GM21786 (cell line): ENCODE measurements at regions not wholly inside any gene's neighbourhood (a gene's known extent, or its start where the extent isn't known, plus 50 kb on each side); places are given as distances from the start of the nearest gene placed in this dataset.
"Not testable (repeated sequence)": the region's sequence is repeated elsewhere in the genome, so short reads cannot be mapped to it uniquely, and the experiment has no call there.

ENCODE experiments used
- ATAC-seq: cut with Tn5 transposase; IDR thresholded peaks from one replicate; pipeline ENCODE4 v1.9.1; 2021; ENCODE audit not compliant: unreplicated experiment

DNA sequence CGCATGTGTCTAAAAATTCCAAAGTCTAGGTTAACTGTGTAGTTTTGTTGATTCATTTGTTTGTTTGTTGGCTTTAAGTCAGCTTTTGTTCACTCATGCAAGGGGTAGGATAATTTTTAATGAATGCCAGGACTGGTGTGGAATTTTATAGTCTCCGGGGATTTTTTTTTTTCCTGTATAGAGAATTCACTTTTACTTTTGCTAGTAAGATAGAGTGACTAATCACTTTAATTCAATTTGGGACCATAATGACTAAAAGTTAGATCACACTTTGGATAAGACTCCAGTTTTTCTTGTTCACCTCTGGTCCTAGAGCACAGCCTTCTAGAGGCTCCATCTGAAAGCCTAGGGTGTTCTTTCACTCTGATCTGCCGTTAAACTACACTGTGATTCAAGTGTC is 1690.0 kb downstream of the PCDH9 start:
- no peak for ATAC-seq

DNA sequence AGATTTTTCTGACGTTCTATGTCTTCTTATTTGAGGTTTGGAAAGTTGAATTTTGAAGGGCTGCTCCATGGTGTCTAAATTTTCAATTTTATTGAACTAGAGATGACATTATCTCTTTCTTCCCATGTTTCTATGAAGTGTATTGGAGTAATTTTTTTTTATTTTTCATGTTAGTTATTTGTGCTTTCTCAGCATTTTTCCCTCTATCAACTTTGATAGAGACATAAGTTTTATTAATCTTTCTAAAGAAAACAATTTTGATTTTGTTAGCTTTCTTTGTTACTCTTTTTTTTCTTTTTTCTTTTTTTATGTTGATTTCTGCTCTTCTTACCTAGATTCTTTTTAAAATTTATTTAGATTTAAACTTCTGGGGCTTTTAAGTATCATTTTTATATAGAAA is 1694.8 kb downstream of the PCDH9 start:
- ATAC-seq, result no peak

DNA sequence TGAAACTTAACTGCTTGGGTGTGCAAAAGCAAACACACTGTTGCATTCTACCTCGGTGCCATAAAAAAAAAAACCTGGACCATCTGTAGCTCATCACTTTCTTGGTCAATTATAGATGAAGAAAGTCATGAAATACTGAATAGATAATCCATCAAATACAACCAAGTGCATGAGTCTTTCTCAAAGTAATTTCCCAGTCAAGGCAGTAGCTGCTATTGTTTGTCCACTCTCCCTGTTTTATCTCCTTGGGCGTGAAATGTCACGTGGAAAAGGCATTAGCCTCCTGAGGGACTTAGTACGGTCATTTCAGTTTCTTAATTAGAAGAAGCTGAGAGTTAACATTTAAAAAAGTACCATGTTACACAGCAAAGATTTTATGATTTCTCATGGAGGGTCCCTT is 1697.9 kb downstream of the PCDH9 start:
- no peak for ATAC-seq

DNA sequence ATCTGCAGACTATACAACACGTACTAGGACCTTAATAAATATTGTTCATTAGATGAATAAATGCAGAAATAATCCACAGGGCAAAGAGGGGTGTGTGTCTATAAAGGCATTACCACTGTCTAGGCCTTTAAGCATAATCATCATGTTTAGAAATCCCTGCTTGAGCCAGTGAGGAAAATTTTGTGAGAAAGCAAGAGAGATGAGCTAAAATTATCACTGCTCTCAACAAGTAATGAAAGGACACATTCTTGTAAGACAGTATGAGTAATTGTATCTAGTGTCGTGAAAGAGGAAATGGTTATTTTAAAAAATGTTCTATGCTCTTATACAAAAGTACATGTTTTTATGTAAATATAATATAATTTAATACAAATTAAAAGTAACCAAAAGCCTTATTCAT is 1699.4 kb downstream of the PCDH9 start:
- ATAC-seq, result no peak

DNA sequence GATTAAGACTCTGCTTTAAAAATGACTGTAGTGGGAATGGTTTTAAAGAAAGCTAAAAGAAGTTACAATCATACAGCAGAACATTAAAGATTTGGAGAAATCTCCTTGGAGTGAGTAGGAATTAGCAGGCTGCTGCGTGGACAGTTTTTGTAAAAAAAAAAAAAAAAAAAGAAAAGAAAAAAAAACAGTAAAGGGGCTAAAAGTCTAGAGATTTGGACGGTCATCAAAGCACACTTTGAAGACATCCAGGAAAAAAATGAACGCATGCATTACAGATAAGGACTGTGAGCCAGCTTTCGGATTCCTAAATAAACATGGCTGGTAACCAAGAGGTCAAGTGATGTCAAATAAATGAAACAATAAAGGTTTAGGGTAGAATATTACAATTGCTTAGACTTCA is 1700.6 kb downstream of the PCDH9 start:
- no peak for ATAC-seq

DNA sequence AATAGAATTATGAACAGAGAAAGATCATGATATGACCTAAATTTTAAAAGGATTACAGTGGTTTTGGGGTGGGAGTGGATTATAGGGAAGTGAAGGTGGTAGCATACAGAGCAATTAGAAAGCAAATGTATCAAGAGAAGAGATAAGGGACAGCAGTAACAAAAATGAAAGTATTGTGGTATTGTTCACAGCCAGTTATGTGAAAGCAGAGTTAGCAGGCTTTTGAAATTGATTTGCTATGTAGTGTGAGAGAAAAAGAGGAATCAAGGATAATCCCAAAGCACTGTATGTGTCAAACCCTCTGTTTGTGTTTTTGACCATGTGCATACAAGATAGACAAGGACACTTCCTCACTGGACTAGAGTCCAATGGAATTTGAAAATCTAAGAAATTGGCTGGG is 1721.4 kb downstream of the PCDH9 start:
- no peak for ATAC-seq

DNA sequence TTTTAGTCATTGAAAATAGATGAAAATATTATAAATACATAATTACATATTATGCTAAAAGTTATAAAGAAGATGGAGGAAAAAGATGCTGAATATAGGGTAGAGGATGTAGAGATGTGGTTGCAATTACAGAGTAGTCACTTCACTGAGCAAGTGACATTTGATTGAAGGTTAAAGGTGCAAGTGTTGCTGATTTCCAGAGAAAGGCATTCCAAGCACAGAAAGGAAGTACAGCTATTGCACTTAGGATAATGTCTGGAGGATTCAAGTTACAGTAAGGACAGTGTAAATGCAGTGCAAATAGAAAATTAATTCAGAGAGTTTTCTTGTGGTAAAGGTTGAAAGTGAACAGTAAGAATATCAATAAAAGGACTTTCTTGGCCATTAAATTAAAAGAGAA is 1721.8 kb downstream of the PCDH9 start:
- ATAC-seq, result no peak

DNA sequence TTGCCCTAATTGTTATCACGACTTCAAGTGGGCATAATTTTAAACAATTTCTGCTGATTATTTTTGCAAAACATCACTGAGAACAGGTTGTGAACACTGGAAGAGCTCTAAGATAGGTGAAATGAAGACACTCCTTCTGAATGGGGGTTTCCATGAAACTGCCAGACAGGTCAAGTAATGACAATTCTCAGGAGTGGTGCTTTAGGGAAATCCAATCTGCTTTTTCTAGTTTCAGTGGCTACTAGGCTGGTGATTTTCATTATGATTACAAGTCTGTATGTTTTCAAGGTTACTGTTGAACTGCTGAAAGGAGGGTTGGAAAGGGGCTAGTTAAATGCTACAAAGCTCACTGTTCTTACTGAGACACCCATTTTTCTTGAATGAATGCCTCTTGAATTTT is 1724.2 kb downstream of the PCDH9 start:
- no peak for ATAC-seq

DNA sequence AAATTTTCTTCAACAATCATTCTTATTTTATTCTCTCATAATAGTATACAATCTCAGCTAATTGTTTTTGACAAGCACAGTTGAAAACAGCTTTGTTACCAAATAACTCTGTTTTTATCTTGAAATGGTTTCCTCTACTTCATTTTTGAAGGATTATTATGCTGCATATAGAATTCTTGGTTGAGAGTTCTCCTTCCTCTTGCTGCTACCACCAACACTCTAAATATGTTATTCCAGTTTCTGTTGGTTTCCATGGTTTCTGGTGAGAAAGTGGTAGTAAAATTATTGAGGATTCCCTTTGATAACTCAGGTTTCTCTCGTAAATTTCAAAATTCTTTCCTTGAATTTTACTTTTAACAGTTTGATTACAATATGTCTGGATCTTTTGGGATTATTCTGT is 1725.9 kb downstream of the PCDH9 start:
- no peak for ATAC-seq

DNA sequence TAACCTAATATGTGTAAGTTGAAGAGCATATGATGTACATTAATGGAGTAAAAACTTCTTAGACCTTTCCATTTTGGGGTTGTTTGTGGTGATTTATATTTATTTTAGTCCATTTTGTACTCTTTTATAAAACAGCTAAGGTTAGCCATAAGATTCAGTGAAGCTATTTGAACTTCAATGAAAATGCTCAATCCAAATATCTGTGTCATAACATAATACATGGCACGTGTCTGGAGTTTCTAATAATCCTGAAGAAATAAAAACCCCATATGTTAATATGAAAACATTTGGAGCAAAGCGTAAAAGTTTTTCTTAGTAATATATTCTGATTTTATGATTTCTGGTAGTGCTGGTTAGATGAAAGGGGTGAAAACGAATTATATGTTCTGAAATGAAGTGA is 1729.7 kb downstream of the PCDH9 start:
- no peak for ATAC-seq

DNA sequence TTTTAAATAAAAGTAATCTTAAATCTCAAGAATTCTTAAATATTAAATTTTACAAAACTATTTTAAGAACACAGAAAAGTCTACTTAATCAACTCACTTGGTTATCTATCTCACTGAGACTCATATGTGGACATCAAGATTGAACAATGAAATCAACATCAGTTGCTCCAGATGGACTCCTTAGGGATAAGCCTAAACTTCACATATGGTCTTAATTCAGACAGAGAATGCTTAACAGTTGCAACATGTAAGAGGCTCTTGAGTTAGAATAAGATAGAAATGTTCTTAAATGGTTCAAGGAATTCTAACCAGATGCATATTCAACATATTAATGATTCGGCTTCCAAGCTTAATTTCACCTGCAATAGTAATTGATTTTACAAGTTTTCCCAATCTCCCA is 1730.9 kb downstream of the PCDH9 start:
- ATAC-seq, result no peak

DNA sequence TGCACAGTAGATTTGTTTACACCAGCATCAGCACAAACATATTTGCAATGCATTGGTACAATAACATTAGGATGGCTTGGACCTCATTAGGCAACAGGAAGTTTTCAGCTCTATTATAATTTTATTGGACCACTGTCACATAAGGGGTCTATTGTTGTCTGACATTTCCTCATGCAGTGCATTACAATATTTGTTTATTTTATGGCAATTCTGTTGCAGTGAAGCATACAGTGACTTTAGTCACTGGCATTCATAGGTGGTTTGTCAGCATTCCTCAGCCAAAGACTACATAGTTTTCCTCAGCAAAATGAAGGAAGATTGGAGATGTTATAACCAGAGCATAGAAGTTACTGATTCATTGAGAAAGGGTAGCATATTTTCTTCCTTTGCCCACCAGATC is 1732.9 kb downstream of the PCDH9 start:
- no peak for ATAC-seq

DNA sequence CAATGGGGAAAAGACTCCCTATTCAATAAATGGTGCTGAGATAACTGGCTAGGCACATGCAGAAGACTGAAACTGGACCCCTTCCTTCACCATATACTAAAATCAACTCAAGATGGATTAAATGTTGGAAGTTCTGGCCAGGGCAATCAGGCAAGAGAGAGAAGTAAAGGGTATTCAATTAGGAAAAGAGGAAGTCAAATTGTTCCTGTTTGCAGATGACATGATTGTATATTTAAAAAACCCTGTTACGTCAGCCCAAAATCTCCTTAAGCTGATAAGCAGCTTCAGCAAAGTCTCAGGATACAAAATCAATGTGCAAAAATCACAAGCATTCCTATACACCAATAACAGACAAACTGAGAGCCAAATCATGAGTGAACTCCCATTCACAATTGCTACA is 1739.4 kb downstream of the PCDH9 start:
- not testable (repeated sequence) for ATAC-seq

DNA sequence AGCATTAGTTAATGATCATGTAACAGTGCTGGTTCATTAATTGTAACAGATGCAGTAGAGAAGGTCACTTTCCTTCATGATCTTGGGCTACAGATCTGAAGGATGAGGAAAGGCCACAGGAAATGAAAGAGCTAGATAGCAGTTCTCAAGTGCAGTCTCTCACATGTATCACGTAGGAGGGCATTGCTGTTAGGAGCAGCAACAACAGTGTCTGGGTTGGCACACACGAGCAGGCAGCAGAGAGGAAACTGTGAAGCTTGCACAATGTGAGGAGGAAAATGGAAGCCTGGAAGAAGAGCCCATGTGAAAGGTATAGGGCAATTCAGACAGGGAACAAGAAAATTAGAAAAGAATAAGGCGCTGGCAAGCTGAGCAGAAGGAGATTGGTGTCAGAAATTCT is 1741.5 kb downstream of the PCDH9 start:
- ATAC-seq, result no peak

DNA sequence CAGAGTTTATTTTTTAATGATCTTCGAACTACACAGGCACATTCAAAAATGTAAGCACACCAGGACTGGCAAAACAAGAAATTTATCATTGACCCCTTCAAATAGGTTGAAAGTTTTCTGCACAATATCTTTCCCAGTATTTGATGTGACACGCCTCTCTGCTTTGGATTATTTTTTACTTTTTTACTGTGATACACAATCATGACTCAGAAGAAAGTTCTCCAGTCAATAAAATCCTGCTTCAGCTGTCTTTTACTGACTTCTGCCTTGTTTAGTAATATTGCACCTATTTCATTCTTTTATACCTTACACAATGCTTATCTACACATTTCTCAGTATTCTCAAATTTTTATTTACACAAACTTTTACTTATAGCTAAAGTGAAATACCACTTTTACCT is 1750.4 kb downstream of the PCDH9 start:
- ATAC-seq, result no peak

DNA sequence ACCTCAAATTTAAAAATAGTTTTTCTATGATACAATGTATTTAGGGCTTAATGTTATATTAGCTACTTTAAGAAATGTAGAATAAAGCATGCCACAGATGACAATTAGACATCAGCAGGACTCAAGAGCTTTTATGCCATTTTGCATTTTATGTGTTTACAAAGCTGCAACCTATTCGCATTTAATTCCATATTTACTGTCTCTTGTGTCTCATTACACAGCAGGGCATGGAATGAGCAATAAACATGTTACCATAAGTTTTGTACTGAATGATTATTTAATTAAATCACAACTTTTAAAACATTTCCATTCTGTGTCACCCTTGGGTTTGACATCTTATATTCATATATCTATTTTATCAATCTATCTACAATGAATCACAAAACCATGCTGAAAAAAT is 1756.9 kb downstream of the PCDH9 start:
- no peak for ATAC-seq

DNA sequence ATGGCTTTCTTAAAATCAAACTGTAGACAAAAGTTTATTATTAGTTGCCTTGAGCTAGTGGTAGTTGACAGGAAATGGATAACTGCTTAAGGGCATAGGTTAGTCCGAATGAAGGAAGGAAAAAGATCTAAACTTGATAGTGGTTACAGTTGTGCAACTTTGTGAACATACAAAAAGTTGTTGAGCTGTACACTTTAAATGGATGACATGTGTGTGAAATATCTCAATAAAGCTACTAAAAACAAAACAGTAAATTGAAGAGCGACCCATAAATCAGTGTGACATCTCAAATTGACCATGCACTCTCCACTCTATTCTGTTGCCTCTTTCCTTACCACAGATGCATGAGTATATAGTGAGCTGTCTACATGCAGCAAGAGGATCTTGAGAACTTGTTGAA is 1757.8 kb downstream of the PCDH9 start:
- no peak for ATAC-seq

DNA sequence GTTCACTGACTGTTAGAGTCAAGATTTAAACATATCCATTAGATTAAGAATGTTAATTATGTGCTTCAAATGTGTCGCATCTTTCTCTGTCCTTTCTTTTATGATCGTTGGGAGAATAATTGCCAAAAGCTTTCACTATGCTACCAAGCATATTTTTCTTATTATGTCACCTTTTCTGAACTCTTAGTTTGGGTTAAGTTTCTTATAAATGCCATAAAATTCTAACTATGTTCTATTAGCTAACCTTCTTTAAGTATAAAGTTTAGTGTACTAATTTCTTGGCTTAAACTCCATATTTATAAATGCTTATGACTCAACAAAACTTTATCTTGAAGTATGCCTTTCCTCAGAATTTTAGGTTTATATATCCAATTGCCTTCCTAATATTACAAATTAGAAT is 1759.4 kb downstream of the PCDH9 start:
- no peak for ATAC-seq

DNA sequence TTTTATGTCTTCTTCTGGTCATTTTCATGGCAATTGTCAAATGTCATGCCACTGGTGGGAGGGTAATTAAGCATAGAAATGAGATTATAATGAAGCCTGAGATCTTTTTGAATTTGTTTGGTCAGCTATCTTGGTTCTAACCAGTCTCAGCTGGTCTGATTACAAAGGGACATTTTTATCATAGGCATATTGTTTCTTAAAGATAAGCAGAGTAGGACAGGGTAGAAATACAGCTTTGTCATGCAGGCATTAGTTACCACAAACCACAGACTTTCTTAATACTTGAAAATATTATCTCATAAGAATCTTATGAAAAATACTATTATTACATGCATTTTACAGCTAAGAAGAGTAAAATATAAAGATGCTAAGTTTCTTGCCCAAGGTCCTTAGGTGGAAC is 1761.5 kb downstream of the PCDH9 start:
- no peak for ATAC-seq

DNA sequence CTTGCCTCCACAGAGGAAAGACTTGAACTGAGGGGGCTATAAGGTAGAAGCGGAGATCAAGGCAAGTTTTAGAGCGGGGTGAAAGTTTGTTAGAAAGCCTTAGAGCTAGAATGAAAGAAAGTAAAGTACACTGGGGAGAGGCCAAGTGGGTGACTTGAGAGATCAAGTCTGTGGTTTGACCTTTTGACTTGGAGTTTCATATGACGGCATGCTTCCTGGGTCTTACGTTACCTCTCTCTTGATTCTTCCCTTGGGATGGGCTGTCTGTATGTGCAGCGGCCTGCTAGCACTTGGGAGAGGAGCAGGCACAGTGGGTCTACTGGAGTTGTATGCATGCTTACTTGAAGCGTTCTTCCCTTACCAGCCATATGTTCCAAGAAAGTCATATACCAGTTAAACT is 1768.5 kb downstream of the PCDH9 start:
- no peak for ATAC-seq

DNA sequence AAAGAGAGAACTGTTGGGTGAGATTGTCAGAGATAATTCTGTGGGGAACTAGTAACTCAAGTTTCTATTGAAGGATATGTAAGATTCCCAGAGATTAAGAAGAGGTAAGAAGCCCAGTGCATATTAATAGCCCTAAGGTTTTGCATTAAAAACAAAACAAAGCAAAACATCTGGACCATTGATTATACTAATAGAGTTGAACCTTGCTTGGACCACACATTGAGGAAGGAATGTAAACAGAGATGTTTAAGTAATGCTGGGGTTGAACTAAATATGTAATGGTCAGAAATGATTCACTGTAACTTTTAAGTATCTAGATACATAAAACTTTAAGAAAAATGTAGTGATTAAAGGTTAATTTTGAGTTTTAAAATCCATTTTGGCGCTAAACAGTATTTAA is 1770.0 kb downstream of the PCDH9 start:
- no peak for ATAC-seq

DNA sequence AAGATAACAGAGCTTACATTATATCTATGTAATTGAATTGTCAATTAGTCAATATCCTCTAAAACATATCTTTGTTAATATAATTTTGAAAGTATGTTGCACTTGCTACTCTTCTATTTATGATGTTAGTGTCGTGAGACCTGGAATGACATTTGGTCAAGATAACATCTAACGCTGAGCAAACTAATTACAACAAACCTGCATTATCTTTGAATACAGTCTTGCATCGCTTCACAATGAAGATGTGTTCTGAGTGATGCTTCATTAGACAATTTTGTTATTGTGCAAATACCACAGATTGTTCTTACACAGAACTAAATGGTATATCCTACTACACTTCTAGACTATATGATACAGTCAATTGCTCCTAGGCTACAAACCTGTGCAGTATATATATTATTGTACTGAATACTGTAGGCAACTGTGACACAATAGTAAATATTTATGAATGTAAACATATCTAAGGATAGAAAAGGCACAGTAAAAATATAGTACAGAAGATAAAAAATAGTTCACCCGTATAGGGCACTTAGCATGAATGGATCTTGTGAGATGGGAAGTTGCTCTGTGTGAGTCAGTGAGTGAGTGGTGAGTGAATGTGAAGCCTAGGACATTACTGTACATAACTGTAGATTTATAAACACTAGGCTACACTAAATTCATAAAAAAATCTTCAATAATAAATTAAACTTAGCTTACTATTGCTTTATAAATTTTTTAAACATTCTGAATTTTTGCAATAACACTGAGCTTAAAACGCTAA is 1773.8 kb downstream of the PCDH9 start:
- no peak for ATAC-seq

DNA sequence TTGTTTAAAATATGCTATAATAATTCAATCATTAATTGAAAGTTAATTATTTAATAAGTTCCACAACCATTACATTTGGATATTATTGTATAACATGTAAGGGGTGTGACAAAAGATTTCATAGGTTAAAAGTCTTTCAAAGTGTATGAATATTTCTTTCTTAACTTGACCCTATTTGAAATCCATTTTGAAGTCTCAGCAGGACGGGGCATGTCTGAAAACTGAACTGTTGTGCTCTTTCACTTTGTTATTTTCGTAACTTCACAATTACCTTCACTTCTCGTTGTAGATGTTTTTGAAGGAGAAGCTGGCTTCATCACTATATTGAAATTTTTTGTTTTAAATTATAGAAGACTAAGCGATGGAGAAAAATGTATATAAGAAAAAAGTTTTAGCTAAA is 1775.7 kb downstream of the PCDH9 start:
- no peak for ATAC-seq

DNA sequence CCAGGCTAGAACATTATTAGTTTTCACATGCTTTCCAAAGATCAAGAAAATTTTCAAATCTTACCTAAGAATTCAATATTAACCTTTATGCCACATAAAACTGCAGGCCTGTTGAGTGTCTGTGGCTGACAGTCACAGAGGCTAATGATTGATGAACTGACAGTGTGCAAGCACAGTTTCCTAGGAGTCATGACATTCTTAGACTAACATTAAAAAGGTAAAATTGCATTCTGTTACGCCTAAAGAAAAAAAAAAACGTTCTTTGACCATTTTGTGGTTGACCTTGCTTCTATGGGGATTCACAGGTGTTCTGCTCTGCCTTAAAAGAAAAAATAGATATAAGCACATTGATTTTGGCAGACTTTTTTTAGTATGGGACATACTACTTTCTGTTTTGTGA is 1776.2 kb downstream of the PCDH9 start:
- ATAC-seq, result no peak
